Central memory CD4-positive, alpha-beta T cell (primary cell): ENCODE measurements at regions not wholly inside any gene's neighbourhood (a gene's known extent, or its start where the extent isn't known, plus 50 kb on each side); places are given as distances from the start of the nearest gene placed in this dataset.
"Not testable (repeated sequence)": the region's sequence is repeated elsewhere in the genome, so short reads cannot be mapped to it uniquely, and the experiment has no call there.

Experiments
- DNase-seq: peaks from one replicate; pipeline ENCODE4 v3.0.0; 2022

DNA sequence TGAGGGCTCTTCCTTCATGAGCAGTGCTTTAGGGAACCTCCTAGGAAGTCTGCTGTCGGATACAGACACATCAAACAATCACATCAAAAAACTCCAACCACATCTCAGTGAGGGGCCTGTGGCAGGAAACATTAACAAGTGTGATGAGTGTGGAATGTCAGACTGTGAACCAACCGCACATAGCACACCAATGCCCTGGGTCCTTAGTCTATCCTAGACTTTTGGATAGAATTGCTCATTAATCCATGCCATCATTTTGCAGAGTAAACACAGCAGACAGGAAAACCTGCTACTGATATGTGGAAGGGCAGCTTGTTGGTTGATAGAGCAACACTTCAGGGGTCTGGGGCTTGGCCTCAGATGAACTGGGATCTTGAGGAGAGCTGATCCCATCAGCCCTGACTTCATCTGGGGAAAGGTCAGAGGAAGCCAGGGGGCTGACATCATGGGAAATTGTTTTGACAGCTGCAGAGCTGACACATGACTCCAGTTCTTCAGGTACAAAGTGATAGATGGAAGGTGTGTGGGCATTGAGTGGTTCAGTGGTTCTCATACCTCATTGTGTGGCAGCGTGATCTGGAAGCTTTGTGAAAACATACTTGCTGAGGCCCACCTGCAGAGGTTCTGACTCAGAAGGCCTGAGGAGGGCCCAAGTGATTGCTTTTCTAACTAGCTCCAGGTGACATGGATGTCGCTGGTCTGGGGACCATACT lies 193.3 kb downstream of the DIRAS2 start:
- DNase-seq = no peak

DNA sequence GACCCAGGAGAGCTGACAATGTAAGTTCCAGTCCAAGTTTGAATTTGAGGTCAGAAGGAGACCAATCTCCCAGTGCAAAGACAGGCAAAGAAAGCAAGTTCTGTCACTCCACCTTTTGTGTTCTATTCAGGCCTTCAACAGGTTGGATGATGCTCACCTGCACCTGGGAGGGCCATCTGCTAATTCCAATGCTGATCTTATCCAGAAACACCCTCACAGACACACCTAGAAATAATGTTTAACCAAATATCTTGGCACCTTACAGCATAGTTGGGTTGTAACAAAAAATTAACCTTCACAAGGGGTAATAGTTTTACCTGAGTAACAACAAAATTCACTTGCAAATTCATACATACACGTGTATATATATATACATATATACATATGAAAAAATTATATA lies 190.8 kb downstream of the DIRAS2 start:
- no peak for DNase-seq

- no peak for DNase-seq
These were observed 187.3 kb downstream of the DIRAS2 start for GRCh38 chr9:90455316-90455715.

GRCh38 chr9:90457386-90458190 lies 185.0 kb downstream of the DIRAS2 start:
- no peak for DNase-seq

DNA sequence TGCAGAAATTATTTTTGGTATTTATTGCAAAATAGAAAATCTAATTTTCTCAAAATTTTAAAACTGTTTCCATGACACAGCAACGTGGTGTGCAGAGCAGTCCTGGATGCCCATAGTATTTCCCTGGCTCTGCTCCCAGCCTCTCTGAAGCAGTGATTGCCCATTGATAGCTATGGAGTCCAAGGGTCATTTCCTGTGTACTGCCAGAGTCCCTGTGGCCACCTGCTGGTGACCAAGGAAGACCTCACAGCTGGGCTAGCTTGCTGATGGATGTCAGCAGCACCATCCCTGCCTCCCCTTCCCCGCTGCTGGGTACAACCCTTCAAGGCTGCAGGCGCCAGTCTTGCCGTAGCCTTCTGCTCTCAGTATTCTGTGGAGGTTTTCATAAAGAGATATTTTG lies 184.1 kb downstream of the DIRAS2 start:
- DNase-seq = no peak

- no peak for DNase-seq
These were observed 183.3 kb downstream of the DIRAS2 start for GRCh38 chr9:90459321-90459720.

- DNase-seq = no peak
These were observed 182.4 kb downstream of the DIRAS2 start for GRCh38 chr9:90460220-90460619.

DNA sequence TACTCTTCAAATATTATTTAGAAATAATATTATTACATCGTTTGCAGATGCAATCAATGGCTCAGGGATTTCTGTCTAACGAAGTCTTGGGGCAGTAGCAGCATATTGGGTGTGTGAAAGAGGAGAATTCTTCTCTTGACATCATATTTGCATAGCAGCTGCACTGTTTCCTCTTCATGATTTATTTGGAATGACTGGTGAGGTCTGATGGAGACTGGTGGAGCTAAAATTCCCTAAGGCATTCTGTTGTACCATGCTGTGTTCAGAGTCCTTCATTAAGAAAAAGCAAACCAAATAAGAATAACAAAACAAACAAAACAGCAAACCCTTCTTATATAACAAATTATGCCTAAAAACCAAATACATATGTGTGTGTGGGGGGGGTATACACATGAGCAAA lies 177.6 kb downstream of the DIRAS2 start:
- DNase-seq = no peak

DNA sequence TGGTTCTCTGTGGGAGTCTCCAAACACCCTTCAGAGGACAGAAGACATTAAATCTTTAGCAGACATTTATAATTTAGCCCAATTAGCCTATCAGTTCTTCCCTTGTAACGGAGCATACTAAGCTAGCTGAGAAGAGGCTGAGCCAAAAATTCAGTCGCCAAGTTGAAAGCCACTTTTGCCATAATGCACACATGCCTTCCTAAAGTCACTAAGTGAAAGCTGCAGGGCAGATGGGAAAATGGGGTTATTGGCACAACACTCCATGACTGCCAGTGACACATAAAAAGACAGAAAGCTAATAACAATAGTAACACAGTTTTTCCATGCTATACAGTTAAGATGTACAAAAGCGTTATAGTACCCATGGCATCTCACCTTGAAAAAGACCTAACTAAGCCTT lies 176.2 kb downstream of the DIRAS2 start:
- no peak for DNase-seq

DNA sequence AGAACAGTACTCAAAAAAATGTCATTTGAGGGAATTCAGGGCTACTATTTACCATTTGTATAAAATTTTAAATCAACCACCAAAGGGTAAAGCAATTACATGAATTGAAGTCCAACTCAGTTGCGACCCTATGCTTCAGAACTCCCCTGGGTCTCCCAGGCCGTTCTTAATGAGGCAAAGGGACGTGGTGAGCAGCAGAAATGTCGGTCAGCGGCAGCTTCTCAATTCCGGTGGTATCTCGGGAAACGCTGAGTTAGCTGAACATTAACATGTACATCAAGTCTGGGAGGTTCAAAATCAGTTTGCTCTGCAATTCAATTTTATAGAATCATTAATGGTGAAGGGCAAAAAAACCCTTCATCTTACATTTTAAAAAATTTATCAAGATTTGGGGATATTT lies 173.2 kb downstream of the DIRAS2 start:
- no peak for DNase-seq

DNA sequence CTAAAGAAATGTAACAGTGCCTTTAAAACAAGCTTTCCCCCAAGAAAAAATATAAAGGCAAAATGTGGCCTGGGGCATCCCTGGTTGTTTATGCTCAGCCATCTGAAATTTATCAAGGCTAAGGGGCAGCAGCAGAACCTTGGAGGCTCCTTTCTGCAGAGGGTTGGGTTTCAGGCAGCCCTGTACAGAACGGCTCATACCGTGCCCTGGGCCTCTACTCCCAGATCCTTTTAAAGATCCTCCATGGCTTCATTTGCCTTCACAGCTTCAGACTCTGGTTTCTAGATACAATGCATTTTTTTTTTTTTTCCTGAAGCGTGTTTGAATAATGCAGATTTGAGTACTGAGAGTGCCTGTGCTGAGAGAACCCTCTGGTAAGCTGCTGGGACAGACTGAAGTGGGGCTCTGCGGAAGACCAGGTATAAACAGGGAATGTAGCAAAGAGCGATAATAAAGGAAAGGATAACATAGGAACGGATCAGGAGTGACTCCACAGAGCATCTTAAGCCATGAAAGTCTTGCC lies 172.7 kb downstream of the DIRAS2 start:
- DNase-seq = no peak

DNA sequence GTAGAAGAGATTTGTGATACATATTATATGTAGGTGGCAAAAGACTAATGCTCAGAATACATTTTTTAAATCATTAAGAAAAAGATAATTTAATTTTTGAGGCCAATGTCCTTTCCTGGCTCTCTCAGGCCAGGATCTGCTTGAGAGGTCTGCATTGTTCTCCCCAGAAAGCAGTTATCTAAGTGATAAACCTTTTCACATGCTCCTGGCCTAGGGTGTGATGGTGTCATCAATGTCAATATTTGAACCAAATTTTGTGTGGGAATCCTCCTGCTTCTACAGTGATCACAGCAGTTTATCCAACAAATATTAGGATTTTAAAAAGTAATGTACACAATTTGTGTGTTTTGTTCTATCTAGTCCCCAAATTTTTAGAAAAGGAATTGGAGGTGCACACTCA lies 166.6 kb downstream of the DIRAS2 start:
- DNase-seq = no peak

DNA sequence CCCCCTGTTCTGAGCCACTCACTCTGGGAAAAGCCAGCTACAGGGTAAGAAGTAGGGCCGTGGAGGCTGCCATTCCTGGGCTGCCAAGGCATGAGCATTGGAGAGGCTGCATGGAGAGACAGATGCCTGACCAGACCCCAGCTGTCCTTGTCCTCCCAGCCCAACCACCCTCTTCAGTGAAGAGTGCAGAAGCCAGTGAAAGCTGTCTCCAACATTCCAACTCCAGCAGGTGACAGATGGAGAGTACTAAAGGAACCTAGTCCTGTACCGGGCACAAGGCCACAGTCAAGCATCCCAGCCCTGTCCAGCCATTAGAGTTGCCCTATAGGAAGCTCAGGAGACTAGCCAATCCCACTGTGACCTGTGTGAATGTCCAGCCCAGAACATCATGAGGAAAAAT lies 165.1 kb downstream of the DIRAS2 start:
- no peak for DNase-seq

DNA sequence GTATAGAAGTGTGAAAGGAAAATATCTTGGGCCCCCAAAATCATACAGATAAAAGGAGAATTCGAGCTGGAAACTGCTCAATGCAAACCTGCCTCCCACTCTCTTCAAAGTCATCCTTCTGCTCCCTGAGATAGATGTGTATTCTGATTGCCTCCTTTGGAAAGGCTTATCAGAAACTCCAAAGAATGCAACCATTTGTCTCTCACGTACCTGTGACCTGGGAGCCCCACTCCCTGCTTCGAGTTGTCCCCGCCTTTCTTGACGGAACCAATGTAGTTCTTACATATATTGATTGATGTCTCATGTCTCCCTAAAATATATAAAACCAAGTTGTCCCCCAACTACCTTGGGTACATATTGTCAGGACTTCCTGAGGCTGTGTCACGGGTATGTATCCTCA lies 163.8 kb downstream of the DIRAS2 start:
- DNase-seq = no peak

DNA sequence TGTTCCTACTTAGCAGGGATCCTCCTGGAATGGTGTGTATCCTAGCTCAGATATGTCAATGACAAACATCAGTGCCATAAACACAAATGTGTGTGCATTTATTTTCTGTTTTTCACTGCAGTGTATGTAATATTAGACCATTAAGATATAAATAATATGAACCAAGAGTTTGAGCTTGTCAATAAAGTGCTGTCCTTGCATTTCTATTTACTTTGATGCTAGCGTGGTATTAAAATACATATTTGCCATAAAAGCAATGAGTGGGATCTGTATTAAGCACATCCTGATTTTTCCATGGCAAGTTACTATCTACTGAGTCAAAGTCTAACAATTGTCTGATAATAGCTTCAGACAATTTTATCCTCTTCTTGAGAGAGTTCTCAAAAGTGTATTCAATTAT lies 157.6 kb downstream of the DIRAS2 start:
- DNase-seq = no peak

- no peak for DNase-seq
These were observed 153.6 kb downstream of the DIRAS2 start for GRCh38 chr9:90489066-90489465.

DNA sequence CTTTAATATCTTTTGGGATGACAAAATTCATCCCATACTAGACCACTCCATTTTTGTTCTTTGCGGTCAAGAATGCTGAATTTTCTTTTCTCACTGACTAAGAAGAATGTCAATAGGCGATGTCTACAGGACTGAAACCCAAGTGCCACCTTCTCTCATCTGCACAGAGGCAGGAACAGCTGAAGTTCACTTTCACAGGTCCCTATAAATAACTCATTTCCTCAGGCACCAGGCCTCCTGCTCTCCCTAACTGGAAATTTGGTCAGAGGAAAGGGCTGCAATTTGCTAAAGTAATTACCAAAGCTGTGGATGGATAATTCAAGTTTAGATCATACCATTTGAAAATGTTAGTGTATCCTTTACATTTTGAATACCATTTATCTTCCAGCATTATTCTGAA lies 142.9 kb downstream of the DIRAS2 start:
- no peak for DNase-seq

GRCh38 chr9:90502134-90502533 lies 140.5 kb downstream of the DIRAS2 start:
- no peak for DNase-seq

DNA sequence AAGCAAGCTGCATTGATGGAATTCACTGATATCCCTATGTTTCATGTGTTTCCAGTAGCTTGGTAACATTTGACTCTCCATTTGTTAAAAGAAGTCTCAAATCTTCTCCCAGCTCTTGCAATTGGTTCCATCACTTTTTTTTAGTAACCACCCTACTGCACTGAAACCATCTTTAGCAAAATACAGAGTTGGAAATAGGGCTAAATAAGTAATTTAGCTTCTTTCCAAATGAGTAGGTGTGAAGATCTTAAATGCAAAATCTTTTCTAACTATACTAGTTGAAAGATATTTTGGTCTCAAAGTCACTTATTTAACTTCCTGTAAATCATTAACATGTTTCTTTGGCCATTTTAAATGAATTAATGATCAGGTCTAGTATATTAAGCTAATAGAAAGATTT lies 138.1 kb downstream of the DIRAS2 start:
- no peak for DNase-seq

DNA sequence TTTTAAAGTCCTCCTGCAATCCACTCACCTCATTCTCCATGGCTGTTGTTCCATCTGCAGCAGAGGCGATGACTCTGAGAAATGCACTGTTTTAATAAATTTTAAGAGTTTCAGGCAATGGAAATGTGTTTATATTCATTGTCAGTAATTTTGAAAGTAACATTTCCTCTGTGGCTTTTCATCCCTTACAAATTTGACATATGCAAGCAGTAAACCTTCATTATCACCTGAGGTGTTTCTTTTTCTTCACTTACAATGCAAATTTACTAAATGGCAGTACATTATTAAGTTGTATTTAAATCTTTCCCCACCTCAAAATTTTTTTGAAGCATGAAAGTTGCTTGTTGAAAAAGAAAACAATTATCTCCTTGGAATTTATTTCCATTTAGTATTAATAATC lies 136.9 kb downstream of the DIRAS2 start:
- DNase-seq = no peak

DNA sequence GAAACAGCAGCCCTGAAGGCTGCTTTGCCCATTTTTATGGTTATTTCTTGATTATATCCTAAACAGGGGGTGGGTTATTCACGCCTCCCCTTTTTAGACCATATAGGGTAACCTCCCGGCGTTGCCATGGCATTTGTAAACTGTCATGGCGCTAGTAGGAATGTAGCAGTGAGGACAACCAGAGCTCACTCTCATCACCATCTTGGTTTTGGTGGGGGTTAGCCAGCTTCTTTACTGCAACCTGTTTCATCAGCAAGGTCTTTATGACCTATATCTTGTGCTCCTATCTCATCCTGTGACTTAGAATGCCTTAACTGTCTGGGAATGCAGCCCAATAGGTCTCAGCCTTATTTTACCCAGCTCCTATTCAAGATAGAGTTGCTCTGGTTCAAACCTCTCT lies 136.2 kb downstream of the DIRAS2 start:
- DNase-seq = not testable (repeated sequence)

DNA sequence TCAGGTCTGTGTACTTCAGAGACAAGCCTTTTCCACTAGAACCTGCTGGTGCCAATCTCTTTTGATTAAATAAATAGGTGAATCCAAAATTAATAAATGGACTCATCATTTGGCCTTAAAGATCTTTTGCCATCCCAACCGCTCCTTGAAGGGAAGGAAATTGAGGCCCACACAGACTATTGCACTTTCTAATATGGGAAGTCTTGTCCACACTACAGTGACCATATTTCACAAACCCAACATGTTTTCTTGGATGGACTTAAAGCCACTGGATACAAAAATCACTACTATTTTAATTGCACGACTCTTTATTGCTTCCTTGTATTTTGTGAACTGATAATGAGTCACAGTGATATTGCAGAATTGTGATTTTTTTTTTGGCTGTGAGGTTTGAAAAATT lies 135.0 kb downstream of the DIRAS2 start:
- DNase-seq = no peak

GRCh38 chr9:90508940-90509339 lies 133.7 kb downstream of the DIRAS2 start:
- no peak for DNase-seq

- no peak for DNase-seq
These were observed 130.9 kb downstream of the DIRAS2 start for GRCh38 chr9:90511711-90512110.
